ENCODE measurements at regions not wholly inside any gene's neighbourhood (a gene's known extent, or its start where the extent isn't known, plus 50 kb on each side); places are given as distances from the start of the nearest gene placed in this dataset.

DNA sequence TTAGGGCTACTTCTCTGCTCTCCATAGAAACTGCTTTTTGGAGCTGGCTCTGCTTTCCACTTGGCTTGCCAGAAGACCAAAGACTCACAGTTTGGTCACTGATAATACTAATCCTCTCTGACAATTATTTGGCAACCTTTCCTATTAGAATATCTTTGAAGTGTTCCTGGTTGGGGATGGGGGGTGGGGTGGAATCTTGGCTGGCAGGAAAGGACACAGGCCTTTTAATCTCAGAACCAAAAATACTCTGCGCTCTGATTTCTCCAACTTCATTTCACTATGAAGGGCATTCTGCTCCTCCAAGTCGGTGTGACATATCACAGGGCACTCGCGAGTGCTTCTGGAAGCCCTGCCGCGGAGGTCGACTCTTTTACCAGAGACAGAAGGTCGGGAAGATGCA is 1329.0 kb upstream of the WWC1 start:
- no peak overlapping the region for H3K4me3 ChIP-seq (ENCODE audit: low read length)
- TF ChIP-seq, protein P1, sequence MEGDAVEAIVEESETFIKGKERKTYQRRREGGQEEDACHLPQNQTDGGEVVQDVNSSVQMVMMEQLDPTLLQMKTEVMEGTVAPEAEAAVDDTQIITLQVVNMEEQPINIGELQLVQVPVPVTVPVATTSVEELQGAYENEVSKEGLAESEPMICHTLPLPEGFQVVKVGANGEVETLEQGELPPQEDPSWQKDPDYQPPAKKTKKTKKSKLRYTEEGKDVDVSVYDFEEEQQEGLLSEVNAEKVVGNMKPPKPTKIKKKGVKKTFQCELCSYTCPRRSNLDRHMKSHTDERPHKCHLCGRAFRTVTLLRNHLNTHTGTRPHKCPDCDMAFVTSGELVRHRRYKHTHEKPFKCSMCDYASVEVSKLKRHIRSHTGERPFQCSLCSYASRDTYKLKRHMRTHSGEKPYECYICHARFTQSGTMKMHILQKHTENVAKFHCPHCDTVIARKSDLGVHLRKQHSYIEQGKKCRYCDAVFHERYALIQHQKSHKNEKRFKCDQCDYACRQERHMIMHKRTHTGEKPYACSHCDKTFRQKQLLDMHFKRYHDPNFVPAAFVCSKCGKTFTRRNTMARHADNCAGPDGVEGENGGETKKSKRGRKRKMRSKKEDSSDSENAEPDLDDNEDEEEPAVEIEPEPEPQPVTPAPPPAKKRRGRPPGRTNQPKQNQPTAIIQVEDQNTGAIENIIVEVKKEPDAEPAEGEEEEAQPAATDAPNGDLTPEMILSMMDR (IDR thresholded peaks at IDR 0.05; ENCODE audit: insufficient read depth, low read depth, low read length, missing control alignments): no peak
- no peak for DNase-seq (ENCODE audit: low read depth)

DNA sequence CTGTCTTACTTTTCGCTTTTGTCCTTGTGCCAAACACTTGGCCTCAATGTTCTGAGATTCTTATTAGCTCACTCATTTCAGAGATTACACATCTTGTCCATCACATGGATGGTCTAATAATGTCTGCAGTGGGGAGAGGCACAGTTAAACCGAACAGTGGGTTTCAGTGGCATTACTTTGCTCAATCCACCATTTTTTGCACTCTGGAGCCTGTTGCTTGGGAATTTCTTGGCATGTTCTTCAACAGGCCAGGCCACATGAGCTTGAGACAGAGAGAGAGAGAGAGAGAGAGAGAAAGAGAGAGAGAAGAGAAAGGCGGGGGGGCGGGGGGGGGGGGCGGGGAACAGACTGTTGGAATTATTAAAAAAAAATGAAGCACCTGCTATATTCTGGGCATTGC is 1327.8 kb upstream of the WWC1 start:
- TF ChIP-seq, protein P1 (IDR thresholded peaks at IDR 0.05; ENCODE audit: insufficient read depth, low read depth, low read length, missing control alignments): no peak
- DNase-seq (ENCODE audit: low read depth): no peak
- H3K4me3 ChIP-seq (ENCODE audit: low read length): no peak overlapping the region

DNA sequence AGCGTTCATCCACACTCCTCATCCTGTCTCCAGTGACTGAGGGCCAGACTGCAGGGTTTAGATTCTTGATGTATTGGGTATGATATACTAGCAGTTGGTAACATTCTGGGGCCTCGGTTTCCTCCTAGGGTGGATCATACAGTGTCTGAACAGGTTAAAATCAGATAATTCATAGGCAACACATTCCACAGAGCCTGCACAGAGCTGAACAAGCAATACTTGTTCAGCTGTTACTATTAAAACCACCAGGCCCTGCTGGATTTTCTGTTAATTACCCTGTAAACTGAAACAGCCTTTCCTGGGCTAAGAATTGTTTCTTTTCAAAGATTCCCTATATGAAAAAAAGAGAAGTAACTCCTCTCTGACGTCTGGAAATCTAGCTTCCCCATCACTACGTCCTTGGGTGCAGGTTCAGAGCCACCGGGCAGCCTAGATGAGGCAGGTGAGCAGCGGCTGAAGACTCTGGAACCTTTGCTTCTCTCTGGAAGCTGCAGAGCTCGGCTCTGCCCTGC is 1313.5 kb upstream of the WWC1 start:
- no peak overlapping the region for H3K4me3 ChIP-seq (ENCODE audit: low read length)
- no peak for DNase-seq (ENCODE audit: low read depth)
- TF ChIP-seq, protein P1 (IDR thresholded peaks at IDR 0.05; ENCODE audit: insufficient read depth, low read depth, low read length, missing control alignments): no peak

DNA sequence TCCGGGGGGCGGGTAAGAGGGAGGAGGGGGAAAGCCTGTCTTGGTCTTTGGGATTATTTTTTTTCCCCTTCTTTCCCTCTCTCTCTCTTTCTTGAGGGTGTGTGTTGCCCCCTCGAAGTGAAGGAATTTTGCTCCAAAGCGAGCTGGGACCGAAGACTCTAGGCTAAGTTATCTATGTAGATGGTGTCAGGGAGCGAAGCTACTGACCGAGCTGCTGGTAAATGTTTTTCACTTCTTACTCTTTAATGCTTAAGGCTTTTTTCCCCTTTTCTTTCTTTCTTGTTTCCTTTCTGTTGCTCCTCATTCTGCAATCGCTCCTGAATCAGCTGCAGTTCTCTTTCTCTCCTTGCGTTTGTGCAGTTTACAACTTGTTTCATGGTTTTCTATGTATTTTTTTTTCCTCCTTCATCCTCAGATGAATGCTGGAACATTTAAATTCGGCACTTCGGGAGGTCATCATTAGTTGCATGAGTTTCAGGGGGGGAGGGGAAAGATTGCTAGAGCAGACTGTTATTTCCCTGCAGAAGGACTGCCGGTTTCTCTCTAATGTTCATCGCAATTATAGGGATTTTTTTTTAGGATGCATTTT is 1312.0 kb upstream of the WWC1 start:
- peak overlapping the region; percentile 14 for H3K4me3 ChIP-seq (ENCODE audit: low read length)
- TF ChIP-seq, protein P1 (IDR thresholded peaks at IDR 0.05; ENCODE audit: insufficient read depth, low read depth, low read length, missing control alignments): no peak

DNA sequence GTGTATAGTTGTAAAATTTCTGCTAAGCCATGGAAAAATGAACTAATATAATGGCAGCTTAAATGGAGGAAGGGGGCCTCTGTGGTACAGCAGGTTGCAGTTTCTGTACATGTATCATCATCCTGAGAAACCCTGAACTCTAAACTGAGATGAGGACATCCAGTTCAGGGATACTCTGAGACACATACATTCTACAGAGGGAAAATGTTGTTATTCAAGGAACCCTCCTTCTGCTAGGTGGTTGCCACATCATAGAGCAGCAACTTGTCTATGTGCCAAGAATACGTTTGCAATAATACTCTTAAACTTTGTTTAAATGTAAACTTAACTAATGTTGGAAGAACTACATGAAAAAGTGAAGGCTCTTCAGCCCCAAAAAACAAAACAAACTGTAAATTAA is 1310.8 kb upstream of the WWC1 start:
- DNase-seq (ENCODE audit: low read depth): no peak
- TF ChIP-seq, protein P1 (IDR thresholded peaks at IDR 0.05; ENCODE audit: insufficient read depth, low read depth, low read length, missing control alignments): no peak
- no peak overlapping the region for H3K4me3 ChIP-seq (ENCODE audit: low read length)

More for the DNA sequence above, 1312.0 kb upstream of the WWC1 start:
- no peak for DNase-seq (ENCODE audit: low read depth)

DNA sequence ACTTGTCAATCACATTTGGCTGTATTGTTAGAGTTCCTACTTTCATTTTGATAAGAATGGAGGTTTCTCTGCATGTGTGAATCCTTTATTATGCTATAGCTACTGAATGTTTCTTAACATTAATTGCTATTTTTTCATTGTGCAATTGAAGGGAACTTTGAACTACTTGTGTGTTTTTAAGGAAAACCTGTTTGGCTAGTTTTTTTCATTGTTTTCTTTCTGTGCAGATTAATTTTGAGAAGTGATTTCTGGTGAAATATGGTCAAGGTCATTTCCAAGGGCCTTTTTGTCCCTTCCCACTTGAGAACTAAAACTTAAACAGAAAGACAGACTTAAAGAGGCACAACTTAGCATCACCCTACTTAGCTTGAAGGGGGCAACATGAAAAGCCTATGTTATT is 1309.2 kb upstream of the WWC1 start:
- TF ChIP-seq, protein P1 (IDR thresholded peaks at IDR 0.05; ENCODE audit: insufficient read depth, low read depth, low read length, missing control alignments): no peak
- H3K4me3 ChIP-seq (ENCODE audit: low read length): no peak overlapping the region
- no peak for DNase-seq (ENCODE audit: low read depth)

DNA sequence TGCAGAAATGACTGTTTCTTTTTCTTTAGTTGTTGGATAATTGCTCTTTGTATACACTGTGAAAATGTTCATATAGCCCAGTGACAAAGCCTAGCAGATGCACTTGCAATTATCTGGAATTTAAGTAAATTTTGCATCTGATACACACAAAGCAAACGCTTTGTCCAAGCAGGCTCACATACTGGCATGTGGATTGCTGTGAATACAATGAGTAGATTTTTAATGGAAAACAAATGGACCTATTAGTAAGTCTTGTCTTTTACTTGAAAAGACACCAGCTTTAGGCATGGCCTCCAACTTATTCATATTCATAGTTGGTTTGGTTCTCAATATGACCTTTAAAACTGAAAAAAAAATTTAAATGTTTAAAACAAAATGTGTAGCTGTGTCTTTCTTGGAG is 1299.8 kb upstream of the WWC1 start:
- no peak for DNase-seq (ENCODE audit: low read depth)
- TF ChIP-seq, protein P1 (IDR thresholded peaks at IDR 0.05; ENCODE audit: insufficient read depth, low read depth, low read length, missing control alignments): no peak
- H3K4me3 ChIP-seq (ENCODE audit: low read length): no peak overlapping the region
